Medulla oblongata (tissue), 1 donor: ENCODE measurements at regions not wholly inside any gene's neighbourhood (a gene's known extent, or its start where the extent isn't known, plus 50 kb on each side); places are given as distances from the start of the nearest gene placed in this dataset.
A peak's percentile ranks its signal among the peaks of the same experiment; 100 is the strongest.
"Not testable (repeated sequence)": the region's sequence is repeated elsewhere in the genome, so short reads cannot be mapped to it uniquely, and the experiment has no call there.

Experiments used
- DNase-seq: peaks from one replicate; pipeline ENCODE4 v3.0.0-alpha.2; 2015; ENCODE audit errors: extremely low spot score

DNA sequence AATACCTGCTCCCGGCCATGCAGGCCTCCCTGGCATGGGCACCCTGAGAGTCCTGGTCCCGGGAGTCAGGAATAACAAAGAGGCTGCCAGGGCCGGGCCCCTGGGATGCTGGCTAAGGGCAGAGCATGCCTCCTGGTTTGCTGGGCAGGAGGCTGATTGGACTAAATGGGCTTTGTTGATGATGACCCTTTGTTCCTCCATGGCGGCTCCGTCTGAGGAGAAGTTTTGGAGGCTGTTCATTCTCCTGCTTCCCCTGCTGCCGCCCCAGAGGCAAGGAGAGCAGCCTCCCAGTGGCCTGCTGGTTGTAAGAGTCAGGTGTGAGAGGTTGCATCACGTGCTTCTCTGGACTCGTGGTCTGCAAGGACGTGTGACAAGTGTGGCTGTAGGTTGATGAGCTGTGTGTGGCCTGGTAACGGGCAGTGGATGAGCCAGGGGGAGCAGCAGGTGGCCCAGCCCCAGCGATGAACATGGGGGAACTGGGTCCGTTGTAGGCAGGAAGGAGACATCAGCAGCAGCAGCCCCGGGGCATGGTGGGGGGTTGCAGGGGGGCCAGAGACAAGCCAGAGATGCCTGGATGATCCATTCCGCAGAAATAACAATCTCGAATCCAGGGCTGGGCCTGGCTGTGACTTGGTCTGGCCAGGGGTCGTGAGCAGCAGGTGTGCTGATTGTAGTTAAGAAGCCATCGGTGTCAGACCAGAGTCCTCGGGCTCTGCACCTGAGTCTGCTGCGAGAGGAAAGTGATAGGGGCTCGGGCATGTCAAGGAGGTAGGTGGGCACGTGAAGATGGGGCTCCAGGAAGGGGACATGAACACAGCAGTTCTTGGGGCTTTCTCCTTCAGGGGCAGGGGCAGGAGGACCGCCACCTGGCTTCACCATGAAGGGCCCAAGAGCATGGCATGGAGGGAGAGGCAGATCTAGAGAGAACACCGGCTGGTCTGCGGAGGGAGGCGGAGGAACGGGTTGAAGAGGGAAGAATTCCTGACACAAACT lies 101.4 kb downstream of the TNFRSF13B start:
- DNase-seq: no peak

DNA sequence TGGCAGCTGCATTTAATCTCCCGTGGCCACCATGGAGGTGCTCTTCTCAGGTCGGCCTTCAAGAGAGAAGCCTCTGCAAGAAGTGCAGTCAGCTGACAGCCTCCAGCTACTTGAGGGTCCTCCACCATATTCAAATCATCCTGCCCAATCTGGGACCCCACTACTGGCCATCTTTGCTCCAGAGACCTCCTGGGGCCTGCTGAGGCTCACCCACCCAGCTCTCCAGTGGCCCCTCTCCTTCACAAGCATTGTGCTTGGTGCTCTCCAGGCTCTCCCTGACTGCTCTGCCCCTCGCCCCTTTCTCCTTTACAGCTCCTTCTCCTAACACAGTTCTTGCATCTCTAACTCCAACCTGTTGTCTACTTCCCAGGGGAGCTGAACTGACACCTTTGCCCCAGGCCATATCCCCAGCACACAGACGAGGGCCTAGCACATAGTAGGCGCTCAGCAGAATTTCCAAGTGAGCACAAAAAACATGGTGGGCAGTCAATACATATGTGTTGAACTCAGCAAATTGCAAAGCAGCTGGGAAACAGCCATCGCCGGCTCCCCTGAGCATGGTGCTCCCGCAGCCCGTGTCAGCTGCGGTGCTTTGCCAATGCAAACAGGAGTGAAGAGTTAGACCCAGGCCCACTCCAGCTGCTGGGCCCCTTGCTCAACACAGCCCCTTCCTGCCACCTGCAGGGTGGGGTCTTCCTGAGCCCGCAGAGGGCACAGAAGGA lies 102.2 kb downstream of the TNFRSF13B start:
- not testable (repeated sequence) for DNase-seq

DNA sequence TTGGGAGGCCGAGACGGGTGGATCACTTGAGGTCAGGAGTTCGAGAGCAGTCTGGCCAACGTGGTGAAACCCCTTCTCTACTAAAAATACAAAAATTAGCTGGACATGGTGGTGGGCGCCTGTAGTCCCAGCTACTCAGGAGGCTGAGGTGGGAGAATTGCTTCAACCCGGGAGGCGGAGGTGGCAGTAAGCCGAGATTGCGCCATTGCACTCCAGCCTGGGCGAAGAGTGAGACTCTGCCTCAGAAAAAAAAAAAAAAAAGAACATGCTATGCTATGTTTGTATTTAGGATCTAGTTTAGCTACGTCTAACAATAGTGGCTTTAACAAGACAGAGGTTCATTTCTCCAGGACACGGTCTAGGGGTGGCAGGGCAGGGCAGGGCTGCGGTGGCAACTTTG lies 103.3 kb downstream of the TNFRSF13B start:
- not testable (repeated sequence) for DNase-seq

- not testable (repeated sequence) for DNase-seq
These were observed 104.4 kb downstream of the TNFRSF13B start for GRCh38 chr17:16867545-16867944.

GRCh38 chr17:16866841-16867240 lies 105.1 kb downstream of the TNFRSF13B start:
- DNase-seq: not testable (repeated sequence)

DNA sequence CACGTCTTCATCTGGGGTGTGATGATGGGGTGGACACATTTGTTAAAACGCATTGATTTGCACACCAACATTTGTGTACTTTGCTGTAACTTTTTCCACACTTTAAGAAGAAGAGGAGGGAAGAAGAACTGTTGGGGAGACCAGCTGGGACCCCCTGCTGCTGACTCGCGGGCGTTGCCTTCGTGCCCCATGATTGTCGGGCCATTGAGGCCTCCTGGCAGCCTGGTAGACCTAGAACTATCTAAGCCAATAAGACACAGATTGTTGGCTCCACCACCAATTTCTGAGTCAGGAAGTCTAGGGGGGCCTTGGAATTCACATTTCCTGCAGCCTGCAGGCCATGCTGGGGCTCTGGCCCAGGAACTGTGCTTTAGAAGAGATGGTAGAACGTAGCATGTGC lies 105.5 kb downstream of the TNFRSF13B start:
- DNase-seq: no peak

GRCh38 chr17:16865704-16866103 lies 106.2 kb downstream of the TNFRSF13B start:
- DNase-seq: peak; percentile 37

GRCh38 chr17:16865077-16865613 lies 106.8 kb downstream of the TNFRSF13B start:
- not testable (repeated sequence) for DNase-seq

GRCh38 chr17:16864462-16865076 lies 107.3 kb downstream of the TNFRSF13B start:
- DNase-seq: not testable (repeated sequence)

- not testable (repeated sequence) for DNase-seq
These were observed 110.8 kb downstream of the TNFRSF13B start for GRCh38 chr17:16861152-16861551.

GRCh38 chr17:16860467-16860866 lies 111.5 kb downstream of the TNFRSF13B start:
- DNase-seq: not testable (repeated sequence)

DNA sequence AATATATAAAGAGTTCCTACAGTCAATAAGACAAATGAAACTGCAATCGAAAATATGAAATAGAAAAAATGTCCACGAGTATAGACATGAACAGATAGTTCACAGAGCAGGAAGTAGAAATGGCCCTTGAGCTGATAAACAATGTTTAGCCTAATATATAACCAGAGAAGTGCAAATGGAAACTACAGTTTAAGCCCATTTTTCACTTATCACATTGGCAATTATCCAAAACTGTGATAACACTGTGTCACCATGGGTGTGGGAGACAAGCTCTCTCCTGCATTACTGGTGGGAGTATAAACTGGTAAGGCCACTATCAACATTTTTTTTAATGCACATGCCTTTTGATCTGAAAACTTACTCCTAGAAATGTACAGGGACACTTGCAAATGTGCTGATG lies 112.4 kb downstream of the TNFRSF13B start:
- DNase-seq: not testable (repeated sequence)

GRCh38 chr17:16857746-16858145 lies 114.2 kb downstream of the TNFRSF13B start:
- not testable (repeated sequence) for DNase-seq

- DNase-seq: not testable (repeated sequence)
These were observed 115.1 kb downstream of the TNFRSF13B start for GRCh38 chr17:16856846-16857245.

GRCh38 chr17:16856171-16856570 lies 115.7 kb downstream of the TNFRSF13B start:
- DNase-seq: not testable (repeated sequence)

- DNase-seq: not testable (repeated sequence)
These were observed 117.3 kb downstream of the TNFRSF13B start for GRCh38 chr17:16854636-16855035.

DNA sequence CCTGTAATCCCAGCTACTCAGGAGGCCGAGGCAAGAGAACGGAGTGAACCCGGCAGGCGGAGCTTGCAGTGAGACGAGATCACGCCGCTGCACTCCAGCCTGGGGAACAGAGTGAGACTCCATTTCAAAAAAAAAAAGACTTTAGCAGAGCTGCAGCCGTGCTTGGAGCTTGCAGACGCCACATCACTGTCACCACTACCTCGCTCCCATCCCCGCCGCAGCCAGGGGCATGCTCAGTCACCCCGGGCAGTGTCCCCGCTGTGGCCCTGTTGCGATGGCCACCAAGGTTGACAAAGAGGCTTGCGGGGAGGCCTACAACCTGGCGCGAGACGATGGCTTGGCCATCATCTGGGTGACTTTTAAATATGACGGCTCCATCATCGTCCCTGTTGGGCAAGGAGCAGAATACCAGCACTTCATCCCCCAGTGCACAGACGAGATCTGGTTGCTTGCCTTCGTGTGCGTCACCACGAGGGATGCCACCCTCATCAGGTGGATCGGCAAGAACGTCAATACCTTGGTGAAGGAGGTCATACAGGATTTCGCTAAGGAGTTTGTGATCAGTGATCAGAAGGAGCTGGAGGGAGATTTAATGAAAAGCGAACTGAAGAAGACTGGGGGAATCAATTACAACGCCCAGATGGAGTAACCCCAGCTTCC lies 118.1 kb downstream of the TNFRSF13B start:
- DNase-seq: no peak

DNA sequence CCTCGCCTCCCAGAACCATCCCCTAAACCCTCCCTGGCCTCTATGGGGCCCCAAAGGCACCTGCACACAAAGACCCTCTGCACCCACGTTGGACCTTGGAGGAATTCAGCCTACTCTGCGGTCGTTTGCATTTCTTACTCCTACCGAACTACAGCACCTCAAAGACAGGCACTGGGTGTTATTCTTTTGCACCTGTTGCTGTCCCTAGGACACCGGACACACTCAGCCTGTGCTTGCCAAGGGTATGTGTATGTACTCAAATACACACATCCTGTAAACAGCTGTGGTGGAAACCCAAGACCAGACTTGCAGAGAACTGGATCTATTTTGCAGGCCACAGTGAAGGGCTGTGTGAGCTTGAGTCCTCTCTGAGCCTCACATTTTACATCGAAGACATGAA lies 122.1 kb downstream of the TNFRSF13B start:
- not testable (repeated sequence) for DNase-seq

DNA sequence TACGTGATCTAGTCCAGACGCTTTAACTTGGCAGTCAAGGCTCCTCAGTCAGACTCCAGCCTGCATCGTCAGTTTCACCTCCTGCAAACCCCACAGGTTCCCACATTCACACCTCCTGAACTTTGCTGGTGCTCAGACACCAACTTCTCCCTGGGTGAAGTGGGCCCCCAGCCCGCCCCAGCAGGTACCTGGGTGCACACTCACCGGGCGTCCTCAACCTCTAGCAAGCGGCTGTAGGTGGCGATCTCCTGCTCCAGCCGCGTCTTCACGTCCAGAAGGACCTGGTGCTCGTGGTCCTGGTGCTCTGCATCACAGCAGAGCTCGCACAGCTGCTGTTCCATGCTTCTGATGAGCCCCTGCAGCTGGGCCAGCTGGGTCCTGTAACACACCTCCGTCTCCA lies 122.9 kb downstream of the TNFRSF13B start:
- not testable (repeated sequence) for DNase-seq

DNA sequence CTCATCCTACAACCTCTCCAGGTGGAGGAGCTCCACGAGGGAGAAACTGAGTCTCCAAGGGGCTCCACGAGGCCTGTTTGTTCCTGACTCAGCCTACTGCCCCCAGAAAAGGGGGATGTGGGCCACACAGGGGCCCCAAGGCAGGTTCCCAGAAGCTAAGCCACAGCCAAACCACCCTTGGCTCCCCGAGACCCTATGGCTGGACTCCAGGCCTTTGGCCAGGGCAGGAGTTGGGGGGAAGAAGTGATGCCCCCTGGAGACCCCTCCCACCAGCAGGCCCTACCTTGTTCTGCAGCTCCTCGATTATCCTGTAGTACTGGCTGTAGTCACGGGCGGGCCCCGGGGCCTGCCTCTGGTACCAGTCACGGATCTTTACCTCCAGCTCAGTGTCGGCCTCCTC lies 126.8 kb downstream of the TNFRSF13B start:
- not testable (repeated sequence) for DNase-seq

DNA sequence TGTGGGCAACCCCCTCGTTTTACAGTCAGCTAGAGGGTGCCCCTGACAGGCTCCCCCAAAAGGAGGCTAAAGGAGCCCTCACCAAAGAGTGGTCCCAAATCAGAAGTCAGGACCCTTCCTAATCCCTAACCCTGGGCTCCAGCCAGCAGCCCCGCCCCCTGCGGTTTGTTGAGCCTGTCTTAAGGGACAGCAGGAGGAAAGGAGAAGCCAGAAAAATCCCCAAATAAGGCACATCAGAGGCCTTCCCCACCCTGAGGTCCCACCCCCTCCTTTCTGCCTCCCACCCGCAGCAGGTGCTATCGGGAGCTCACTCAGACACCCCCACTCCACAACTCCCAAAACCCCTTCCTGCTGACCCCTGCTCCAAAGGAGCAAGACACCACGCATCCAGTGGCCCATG lies 127.2 kb downstream of the TNFRSF13B start:
- not testable (repeated sequence) for DNase-seq
